ENCODE measurements at regions not wholly inside any gene's neighbourhood (a gene's known extent, or its start where the extent isn't known, plus 50 kb on each side); places are given as distances from the start of the nearest gene placed in this dataset.

DNA sequence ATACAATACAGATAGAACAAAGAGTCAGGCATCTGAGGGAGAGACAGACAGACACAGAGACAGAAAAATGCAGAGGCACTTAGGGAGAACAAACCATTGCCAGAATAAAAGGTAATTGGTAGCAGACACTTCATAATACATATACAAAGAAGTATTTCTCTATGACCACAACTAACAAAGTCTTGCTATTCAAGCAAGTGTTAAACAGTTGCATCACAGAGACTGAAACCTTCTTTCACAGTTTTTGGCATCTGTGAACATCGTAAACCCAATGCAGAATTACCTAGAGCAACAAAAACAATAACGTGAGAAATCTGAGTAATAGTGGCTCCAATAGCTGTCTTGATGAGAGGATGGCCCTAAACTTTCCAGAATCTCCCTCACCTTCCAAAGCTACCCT, 116.4 kb downstream of the BLID start:
- TF ChIP-seq CTCF (conservative IDR thresholded peaks at IDR 0.05) (no peak), ZFX (IDR thresholded peaks at IDR 0.05) (no peak)

All from C4-2B (cell line).